AG09319 (cell line): ENCODE measurements at regions not wholly inside any gene's neighbourhood (a gene's known extent, or its start where the extent isn't known, plus 50 kb on each side); places are given as distances from the start of the nearest gene placed in this dataset.

Source experiments
- DNase-seq: peaks from one replicate; pipeline ENCODE4 v3.0.0-alpha.2; 2010; ENCODE audit warnings: low read depth; ENCODE audit errors: extremely low read depth
- CTCF ChIP-seq: IDR thresholded peaks from 2 replicates; pipeline ENCODE4 v1.5.1; 2011; ENCODE audit warnings: low read depth, mild to moderate bottlenecking, inconsistent platforms, low read length, moderate library complexity

DNA sequence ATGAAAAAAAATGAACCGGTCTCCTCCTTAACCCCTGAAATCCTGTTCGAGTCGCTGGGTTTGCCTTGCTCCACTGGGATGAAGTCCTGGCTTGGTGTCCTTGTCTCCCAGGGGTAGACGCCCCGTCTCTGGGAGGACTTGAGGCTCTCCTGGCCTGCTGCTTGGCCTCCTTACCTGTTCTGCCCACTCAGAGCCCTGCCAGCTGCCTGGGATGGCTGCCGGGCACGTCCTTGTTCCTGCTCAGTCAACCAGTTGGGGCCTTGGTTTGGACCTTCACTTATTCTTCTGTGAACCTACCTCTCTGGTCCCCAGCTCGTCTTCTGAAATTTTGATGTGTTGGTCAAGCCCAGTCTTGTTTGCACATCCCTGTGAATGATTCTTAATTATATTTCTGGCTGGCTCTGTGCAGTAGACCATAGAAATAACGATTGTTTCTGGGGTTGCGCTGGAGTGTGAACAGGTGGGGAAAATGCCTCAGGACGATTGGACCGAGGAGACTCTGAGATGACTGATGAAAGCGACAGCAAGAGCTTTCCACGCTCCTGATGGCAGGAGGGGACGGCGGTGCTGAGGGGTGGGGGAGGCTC, 126.5 kb upstream of the ESR1 start:
- DNase-seq: no peak
- no peak for TF ChIP-seq CTCF

DNA sequence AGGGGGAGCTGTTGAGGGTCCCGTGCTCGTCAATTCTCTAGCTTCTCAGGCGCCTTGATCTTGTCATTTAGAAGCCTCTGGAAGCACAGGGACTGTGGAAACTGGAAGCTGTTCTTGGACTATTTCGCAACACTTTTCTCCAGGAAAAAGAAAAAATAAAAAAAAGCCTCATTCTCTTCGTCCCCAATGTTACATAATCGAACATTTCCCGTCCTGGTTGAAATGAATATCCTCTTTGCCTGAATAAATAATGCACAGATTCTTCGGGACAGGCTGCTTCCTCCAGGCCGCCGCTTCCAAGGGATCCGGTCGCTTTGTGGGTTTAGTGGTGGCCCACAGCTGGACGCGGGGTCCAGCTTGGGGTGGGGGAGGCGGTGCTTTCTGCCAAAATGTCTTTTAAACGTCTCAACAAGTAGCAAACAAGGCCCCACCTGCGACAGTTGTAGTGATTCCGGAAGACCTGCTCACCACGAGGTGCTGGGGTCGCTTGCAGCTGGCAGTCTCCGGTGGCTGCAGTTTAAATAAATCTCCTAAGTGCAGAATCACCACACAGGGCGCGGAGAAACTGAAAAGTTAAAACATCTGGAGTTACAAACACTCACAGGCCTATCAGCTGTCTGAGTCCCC, 125.9 kb upstream of the ESR1 start:
- no peak for DNase-seq

DNA sequence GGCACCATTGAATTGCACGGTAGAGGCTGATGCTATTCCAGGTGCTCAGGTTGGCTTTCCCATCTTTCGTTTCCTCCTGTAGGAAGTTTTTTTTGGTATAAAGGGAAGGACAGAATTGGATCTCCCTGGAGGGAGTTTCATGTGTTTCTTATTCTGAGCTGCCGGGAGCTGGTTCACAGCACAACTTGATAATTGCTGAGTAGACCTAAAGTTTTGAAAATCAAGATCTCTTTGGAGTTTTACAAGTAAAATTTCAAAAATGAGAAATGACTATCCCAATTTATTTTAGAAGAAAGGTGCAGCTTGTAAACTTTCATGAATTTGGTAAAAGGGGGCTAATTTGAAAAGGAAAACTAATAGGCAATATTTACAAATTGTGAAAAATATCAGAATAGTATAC, 125.2 kb upstream of the ESR1 start:
- no peak for DNase-seq
- no peak for TF ChIP-seq CTCF

More for the DNA sequence above, 125.9 kb upstream of the ESR1 start:
- no peak for TF ChIP-seq CTCF

GRCh38 chr6:151682922-151683321, 124.6 kb upstream of the ESR1 start:
- TF ChIP-seq CTCF: no peak
- DNase-seq: no peak

DNA sequence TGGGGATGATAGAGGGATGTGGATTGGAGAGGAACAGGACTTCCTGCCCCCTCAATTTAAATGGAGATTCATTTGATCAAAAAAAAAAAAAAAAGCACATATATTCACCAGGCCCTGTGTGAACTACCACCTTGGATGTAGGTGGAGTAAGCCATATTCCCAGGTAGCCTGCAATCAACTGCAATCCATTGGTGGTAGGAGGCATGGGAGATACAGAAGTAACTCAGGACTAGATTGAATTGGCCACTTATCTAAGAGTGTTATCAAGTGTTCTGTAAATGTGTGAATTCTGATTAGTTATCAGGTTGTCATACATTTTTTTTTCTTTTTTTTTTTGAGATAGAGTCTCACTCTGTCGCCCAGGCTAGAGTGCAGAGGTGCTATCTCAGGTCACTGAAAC, 124.1 kb upstream of the ESR1 start:
- TF ChIP-seq CTCF: no peak
- DNase-seq: no peak

GRCh38 chr6:151689499-151690201, 117.8 kb upstream of the ESR1 start:
- no peak for TF ChIP-seq CTCF

GRCh38 chr6:151690303-151690702, 117.2 kb upstream of the ESR1 start:
- DNase-seq: no peak
- TF ChIP-seq CTCF: no peak

More at GRCh38 chr6:151689499-151690201, 117.8 kb upstream of the ESR1 start:
- no peak for DNase-seq
